ENCODE measurements at regions not wholly inside any gene's neighbourhood (a gene's known extent, or its start where the extent isn't known, plus 50 kb on each side); places are given as distances from the start of the nearest gene placed in this dataset.

GRCh38 chr10:80730522-80730921 lies 192.8 kb downstream of the SH2D4B start:
- H3K4me3 Mint-ChIP-seq (ENCODE audit: unreplicated experiment) = no peak overlapping the region
- no peaks in the 10 kb centered on the region for H3K27me3 Mint-ChIP-seq (ENCODE audit: low read depth, unreplicated experiment)
- no peaks in the 10 kb centered on the region for H3K36me3 Mint-ChIP-seq (ENCODE audit: low read depth, unreplicated experiment)
- H2AFZ ChIP-seq (ENCODE audit: low read depth, low read length) = no peak overlapping the region
- no peak overlapping the region for H3K27ac Mint-ChIP-seq (ENCODE audit: unreplicated experiment)
- H3K4me3 ChIP-seq (ENCODE audit: insufficient read depth, low read depth, low read length) = no peak overlapping the region
- TF ChIP-seq EZH2 (IDR thresholded peaks at IDR 0.05; ENCODE audit: insufficient read depth, low read length) = no peak
- no peak for TF ChIP-seq CTCF (IDR thresholded peaks at IDR 0.05; ENCODE audit: insufficient read depth, low read depth, low read length)
- no peaks in the 10 kb centered on the region for H4K20me1 ChIP-seq (ENCODE audit: insufficient read depth, low read length)
- H3K27me3 ChIP-seq (ENCODE audit: insufficient read depth, low read length) = no peaks in the 10 kb centered on the region
- no peak overlapping the region for H3K4me2 ChIP-seq (ENCODE audit: low read length)
- H3K9me3 Mint-ChIP-seq (ENCODE audit: unreplicated experiment) = no peaks in the 10 kb centered on the region
- peaks cover 2% of the 10 kb centered on the region for H3K9me3 ChIP-seq (ENCODE audit: insufficient read depth, low read depth, low read length)
- no peak for DNase-seq (ENCODE audit: low read depth)
- H3K4me1 ChIP-seq (ENCODE audit: insufficient read depth, low read length) = no peaks in the 10 kb centered on the region
- H3K27ac ChIP-seq (ENCODE audit: low read depth, low read length) = no peak overlapping the region
- no peak overlapping the region for H3K9ac ChIP-seq (ENCODE audit: low read length)
- no peaks in the 10 kb centered on the region for H3K79me2 ChIP-seq (ENCODE audit: insufficient read depth, low read length)
- no peaks in the 10 kb centered on the region for H3K36me3 ChIP-seq (ENCODE audit: insufficient read depth, low read length)
- no peaks in the 10 kb centered on the region for H3K4me1 Mint-ChIP-seq (ENCODE audit: low read depth, unreplicated experiment)
- FAIRE-seq = no peak

- no peaks in the 10 kb centered on the region for H3K79me2 ChIP-seq (ENCODE audit: insufficient read depth, low read length)
- no peaks in the 10 kb centered on the region for H3K27me3 ChIP-seq (ENCODE audit: insufficient read depth, low read length)
- H2AFZ ChIP-seq (ENCODE audit: low read depth, low read length) = no peak overlapping the region
- H3K4me3 ChIP-seq (ENCODE audit: insufficient read depth, low read depth, low read length) = no peak overlapping the region
- no peak overlapping the region for H3K9ac ChIP-seq (ENCODE audit: low read length)
- no peaks in the 10 kb centered on the region for H3K4me1 ChIP-seq (ENCODE audit: insufficient read depth, low read length)
- no peaks in the 10 kb centered on the region for H3K36me3 ChIP-seq (ENCODE audit: insufficient read depth, low read length)
- DNase-seq (ENCODE audit: low read depth) = no peak
- H4K20me1 ChIP-seq (ENCODE audit: insufficient read depth, low read length) = no peaks in the 10 kb centered on the region
- H3K4me2 ChIP-seq (ENCODE audit: low read length) = no peak overlapping the region
- FAIRE-seq = no peak
- no peak overlapping the region for H3K27ac ChIP-seq (ENCODE audit: low read depth, low read length)
- Mint-ChIP-seq H3K27me3 (ENCODE audit: low read depth, unreplicated experiment) (no peaks in the 10 kb centered on the region), H3K4me3 (ENCODE audit: unreplicated experiment) (no peak overlapping the region), H3K4me1 (ENCODE audit: low read depth, unreplicated experiment) (peaks cover 2% of the 10 kb centered on the region), H3K27ac (ENCODE audit: unreplicated experiment) (no peak overlapping the region), H3K36me3 (ENCODE audit: low read depth, unreplicated experiment) (no peaks in the 10 kb centered on the region), H3K9me3 (ENCODE audit: unreplicated experiment) (no peaks in the 10 kb centered on the region)
- no peaks in the 10 kb centered on the region for H3K9me3 ChIP-seq (ENCODE audit: insufficient read depth, low read depth, low read length)
- TF ChIP-seq CTCF (IDR thresholded peaks at IDR 0.05; ENCODE audit: insufficient read depth, low read depth, low read length) (no peak), EZH2 (IDR thresholded peaks at IDR 0.05; ENCODE audit: insufficient read depth, low read length) (no peak)
Measured at GRCh38 chr10:80734589-80734988, 196.9 kb downstream of the SH2D4B start.

- TF ChIP-seq EZH2 (IDR thresholded peaks at IDR 0.05; ENCODE audit: insufficient read depth, low read length) = no peak
- no peak for TF ChIP-seq CTCF (IDR thresholded peaks at IDR 0.05; ENCODE audit: insufficient read depth, low read depth, low read length)
- Mint-ChIP-seq H3K9me3 (ENCODE audit: unreplicated experiment) (no peaks in the 10 kb centered on the region), H3K36me3 (ENCODE audit: low read depth, unreplicated experiment) (no peaks in the 10 kb centered on the region), H3K27ac (ENCODE audit: unreplicated experiment) (peak overlapping the region; percentile 23), H3K27me3 (ENCODE audit: low read depth, unreplicated experiment) (peaks cover 3% of the 10 kb centered on the region), H3K4me1 (ENCODE audit: low read depth, unreplicated experiment) (peaks cover 2% of the 10 kb centered on the region), H3K4me3 (ENCODE audit: unreplicated experiment) (no peak overlapping the region)
- no peak overlapping the region for H3K4me3 ChIP-seq (ENCODE audit: insufficient read depth, low read depth, low read length)
- no peak overlapping the region for H2AFZ ChIP-seq (ENCODE audit: low read depth, low read length)
- no peaks in the 10 kb centered on the region for H3K36me3 ChIP-seq (ENCODE audit: insufficient read depth, low read length)
- no peak for DNase-seq (ENCODE audit: low read depth)
- no peaks in the 10 kb centered on the region for H3K27me3 ChIP-seq (ENCODE audit: insufficient read depth, low read length)
- no peaks in the 10 kb centered on the region for H3K79me2 ChIP-seq (ENCODE audit: insufficient read depth, low read length)
- FAIRE-seq = no peak
- no peak overlapping the region for H3K4me2 ChIP-seq (ENCODE audit: low read length)
- H4K20me1 ChIP-seq (ENCODE audit: insufficient read depth, low read length) = no peaks in the 10 kb centered on the region
- H3K27ac ChIP-seq (ENCODE audit: low read depth, low read length) = no peak overlapping the region
- no peaks in the 10 kb centered on the region for H3K9me3 ChIP-seq (ENCODE audit: insufficient read depth, low read depth, low read length)
- no peak overlapping the region for H3K9ac ChIP-seq (ENCODE audit: low read length)
- H3K4me1 ChIP-seq (ENCODE audit: insufficient read depth, low read length) = no peaks in the 10 kb centered on the region
Measured at GRCh38 chr10:80737209-80737608, 199.5 kb downstream of the SH2D4B start.

Measured in astrocyte (in vitro differentiated cells and primary cell).